IMR-90 (cell line): ENCODE measurements at regions not wholly inside any gene's neighbourhood (a gene's known extent, or its start where the extent isn't known, plus 50 kb on each side); places are given as distances from the start of the nearest gene placed in this dataset.

Experiments
- ATAC-seq: fragments of 200-7000 bp; cut with Tn5 transposase; 2 replicates; pipeline ENCODE4 v1.9.1; 2020; ENCODE audit warnings: low read depth, mild to moderate bottlenecking, moderate library complexity
- BruUV-seq: library from RNA; stranded (reverse); fragments of 400-500 nt; replicated peaks from 2 replicates; lab custom pipeline; 2021; lab: Mats Ljungman, UMichigan
- CTCF ChIA-PET: fragments of 300-600 bp; formaldehyde crosslinking; extraction: SDS; loops from one replicate; lab custom pipeline; 2021; ENCODE audit warnings: antibody characterized with exemption; lab: Yijun Ruan, JAX
- POLR2A ChIA-PET: fragments of 300-600 bp; sonication (Branson Sonifier 250); formaldehyde crosslinking; loops from one replicate; lab custom pipeline; 2022; ENCODE audit warnings: antibody characterized with exemption; ENCODE audit not compliant: unreplicated experiment; lab: Charles Lee
- DNase-seq: peaks from one replicate; pipeline ENCODE4 v3.0.0; 2013
- H2AFZ ChIP-seq: replicated peaks from 2 replicates; pipeline ENCODE3; 2013; ENCODE audit warnings: low read length, mild to moderate bottlenecking; ENCODE audit not compliant: poor library complexity
- H2AK5ac ChIP-seq: 2 replicates; pipeline ENCODE4 v1.6.1; 2013; ENCODE audit warnings: low read depth, low read length, inconsistent platforms
- H2AK9ac ChIP-seq: replicated peaks from 2 replicates; pipeline ENCODE3; 2013; ENCODE audit warnings: mild to moderate bottlenecking, low read depth, low read length, moderate library complexity; ENCODE audit not compliant: poor library complexity
- H2BK120ac ChIP-seq: 2 replicates; pipeline ENCODE4 v1.6.1; 2013; ENCODE audit warnings: low read depth, low read length, inconsistent platforms
- H2BK15ac ChIP-seq: 3 replicates; pipeline ENCODE4 v1.6.1; 2013; ENCODE audit warnings: low read depth, low read length, inconsistent platforms
- H2BK20ac ChIP-seq: 2 replicates; pipeline ENCODE4 v1.6.1; 2013; ENCODE audit warnings: low read depth, mild to moderate bottlenecking, inconsistent platforms, low read length, moderate library complexity
- H2BK5ac ChIP-seq: 2 replicates; pipeline ENCODE4 v1.6.1; 2013; ENCODE audit warnings: mild to moderate bottlenecking, low read depth, low read length, inconsistent platforms; ENCODE audit not compliant: poor library complexity, severe bottlenecking
- H3K14ac ChIP-seq: replicated peaks from 2 replicates; pipeline ENCODE4 v1.6.1; 2013; ENCODE audit warnings: low read depth, low read length, inconsistent platforms
- H3K18ac ChIP-seq: 2 replicates; pipeline ENCODE4 v1.6.1; 2013; ENCODE audit warnings: low read depth, low read length, control low read depth
- H3K23ac ChIP-seq: 2 replicates; pipeline ENCODE4 v1.6.1; 2013; ENCODE audit warnings: low read depth, low read length, inconsistent platforms
- H3K27ac ChIP-seq: 2 replicates; pipeline ENCODE4 v1.5.1; 2013; ENCODE audit warnings: mild to moderate bottlenecking, control low read depth, low read length; ENCODE audit not compliant: insufficient read depth
- H3K27me3 ChIP-seq: 2 replicates; pipeline ENCODE4 v1.6.1; 2013; ENCODE audit warnings: low read length; ENCODE audit not compliant: control insufficient read depth, insufficient read depth
- H3K36me3 ChIP-seq: 2 replicates; pipeline ENCODE4 v1.6.1; 2013; ENCODE audit warnings: low read length, mixed read lengths; ENCODE audit not compliant: control insufficient read depth, insufficient read depth
- H3K4ac ChIP-seq: 2 replicates; pipeline ENCODE4 v1.6.1; 2013; ENCODE audit warnings: low read depth, low read length, inconsistent platforms
- H3K4me1 ChIP-seq: 2 replicates; pipeline ENCODE4 v1.6.1; 2013; ENCODE audit warnings: low read length, mixed read lengths; ENCODE audit not compliant: control insufficient read depth, insufficient read depth
- H3K4me2 ChIP-seq: 2 replicates; pipeline ENCODE4 v1.6.1; 2013; ENCODE audit warnings: low read depth, mild to moderate bottlenecking, control low read depth, low read length, moderate library complexity
- H3K4me3 ChIP-seq: 2 replicates; pipeline ENCODE4 v1.5.1; 2013; ENCODE audit warnings: low read depth, mild to moderate bottlenecking, control low read depth, low read length, moderate library complexity; ENCODE audit not compliant: insufficient read depth
- H3K56ac ChIP-seq: 2 replicates; pipeline ENCODE4 v1.6.1; 2013; ENCODE audit warnings: low read length, inconsistent platforms; ENCODE audit not compliant: insufficient read depth; ENCODE audit errors: extremely low read depth
- H3K79me1 ChIP-seq, 2 experiments: 2 replicates each; pipeline ENCODE4 v1.6.1; 2013; ENCODE audit warnings: low read length in 2 of 2, inconsistent platforms in 1 of 2, low read depth in 1 of 2
- H3K9ac ChIP-seq: 2 replicates; pipeline ENCODE4 v1.6.1; 2013; ENCODE audit warnings: low read depth, low read length, control low read depth
- H3K9me1 ChIP-seq: 2 replicates; pipeline ENCODE4 v1.6.1; 2013; ENCODE audit warnings: low read length, inconsistent platforms; ENCODE audit not compliant: insufficient read depth
- H3K9me3 ChIP-seq: 2 replicates; pipeline ENCODE4 v1.6.1; 2013; ENCODE audit warnings: low read length; ENCODE audit not compliant: control insufficient read depth, insufficient read depth
- H4K20me1 ChIP-seq: 2 replicates; pipeline ENCODE4 v1.6.1; 2013; ENCODE audit warnings: low read length, inconsistent platforms; ENCODE audit not compliant: insufficient read depth
- H4K5ac ChIP-seq: 2 replicates; pipeline ENCODE4 v1.6.1; 2013; ENCODE audit warnings: mild to moderate bottlenecking, low read depth, low read length, control low read depth
- H4K8ac ChIP-seq, 2 experiments: 2 replicates each; pipeline ENCODE4 v1.6.1; 2013; ENCODE audit warnings: low read depth in 2 of 2, low read length in 2 of 2, control low read depth in 1 of 2, inconsistent platforms in 1 of 2
- H4K91ac ChIP-seq: 2 replicates; pipeline ENCODE4 v1.6.1; 2013; ENCODE audit warnings: low read depth, low read length, inconsistent platforms; ENCODE audit not compliant: insufficient read depth
- BHLHE40 ChIP-seq: fragments of 150-350 bp; IDR thresholded peaks from 2 replicates; pipeline ENCODE4 v1.6.1; 2016; ENCODE audit warnings: mild to moderate bottlenecking, low read depth, low read length
- CEBPB ChIP-seq: IDR thresholded peaks from 2 replicates; pipeline ENCODE4 v1.6.1; 2012; ENCODE audit warnings: low read depth, low read length, improper control_type of control experiment
- CHD1 ChIP-seq: IDR thresholded peaks from 2 replicates; pipeline ENCODE4 v1.6.1; 2012; ENCODE audit warnings: low read depth, low read length, improper control_type of control experiment
- ELK1 ChIP-seq: fragments of 150-350 bp; IDR thresholded peaks from 2 replicates; pipeline ENCODE4 v1.6.1; 2016; ENCODE audit warnings: low read depth, mild to moderate bottlenecking, low read length, moderate library complexity, borderline replicate concordance
- FOS ChIP-seq: fragments of 150-350 bp; IDR thresholded peaks from 2 replicates; pipeline ENCODE4 v1.6.1; 2016; ENCODE audit warnings: low read depth, low read length
- MAFK ChIP-seq: IDR thresholded peaks from 2 replicates; pipeline ENCODE4 v1.6.1; 2012; ENCODE audit warnings: low read depth, low read length, improper control_type of control experiment
- MAZ ChIP-seq: IDR thresholded peaks from 2 replicates; pipeline ENCODE4 v1.6.1; 2012; ENCODE audit warnings: low read depth, mild to moderate bottlenecking, low read length, improper control_type of control experiment, moderate library complexity, borderline replicate concordance
- MXI1 ChIP-seq: IDR thresholded peaks from 2 replicates; pipeline ENCODE4 v1.6.1; 2012; ENCODE audit warnings: low read depth, mild to moderate bottlenecking, low read length, moderate library complexity, borderline replicate concordance
- NFE2L2 ChIP-seq: fragments of 150-350 bp; IDR thresholded peaks from 2 replicates; pipeline ENCODE4 v1.6.1; 2016; ENCODE audit warnings: low read depth, mild to moderate bottlenecking, low read length
- POLR2A ChIP-seq: IDR thresholded peaks from 2 replicates; pipeline ENCODE4 v1.6.1; 2012; ENCODE audit warnings: mild to moderate bottlenecking, low read depth, low read length
- RCOR1 ChIP-seq: IDR thresholded peaks from 2 replicates; pipeline ENCODE4 v1.6.1; 2012; ENCODE audit warnings: mild to moderate bottlenecking, low read length, improper control_type of control experiment; ENCODE audit not compliant: insufficient replicate concordance
- RFX5 ChIP-seq: IDR thresholded peaks from 2 replicates; pipeline ENCODE4 v1.8.0; 2012; ENCODE audit warnings: low read depth, mild to moderate bottlenecking, low read length, moderate library complexity
- SMC3 ChIP-seq: fragments of 150-350 bp; IDR thresholded peaks from 2 replicates; pipeline ENCODE4 v1.6.1; 2016; ENCODE audit warnings: low read depth, mild to moderate bottlenecking, antibody characterized with exemption, low read length, moderate library complexity
- WGBS, 2 experiments: methylation state at CpG; one replicate each; pipeline versions ENCODE4 v1.1.5 to v1.1.7; 2013; ENCODE audit warnings: missing lambda C conversion rate in 2 of 2; ENCODE audit not compliant: insufficient read length in 1 of 2; ENCODE audit errors: extremely low coverage in 2 of 2; 5-methylcytosine and 5-hydroxymethylcytosine counted together
- dilution Hi-C: fragments of 300-500 bp; cut with HindIII; formaldehyde crosslinking; loops from one replicate; pipeline ENCODE4 v1.14.3; 2018; ENCODE audit warnings: low sequenced_read_pairs; ENCODE audit not compliant: unreplicated experiment
- in situ Hi-C: fragments of 300-500 bp; cut with MboI; formaldehyde crosslinking; loops from 3 replicates; pipeline ENCODE4 v1.14.3; 2019; ENCODE audit warnings: low sequenced_read_pairs, inconsistent platforms, mixed read lengths
- intact Hi-C: fragments of 100-400 bp; cut with micrococcal nuclease; formaldehyde crosslinking; loops from 2 replicates; pipeline ENCODE4 v1.10.0; 2022
- TF ChIP-seq, protein P1 (sequence below): fragments of 150-350 bp; IDR thresholded peaks from 2 replicates; pipeline ENCODE4 v1.6.1; 2017; ENCODE audit warnings: mild to moderate bottlenecking, antibody characterized with exemption, low read length, low read depth
- TF ChIP-seq, protein P2 (sequence below): conservative IDR thresholded peaks from 2 replicates; pipeline ENCODE4 v1.5.1; 2012; ENCODE audit warnings: mild to moderate bottlenecking, low read depth, low read length, improper control_type of control experiment

GRCh38 chr4:175559126-175559525 lies 252.9 kb downstream of the GPM6A start:
- in situ Hi-C loops: loop anchor here (25.0 kb wide), 1 partner anchor 778 kb away; no protein-coding TSS in a partner anchor
- Histone ChIP-seq H3K9me3 (no peaks in the 10 kb centered on the region), H3K4ac (no peak overlapping the region), H2AK5ac (no peak overlapping the region), H2BK15ac (no peak overlapping the region), H3K56ac (no peak overlapping the region), H2BK20ac (no peak overlapping the region), H3K23ac (no peak overlapping the region), H3K4me1 (no peaks in the 10 kb centered on the region), H3K14ac (no peak overlapping the region), H3K4me2 (no peak overlapping the region), H3K18ac (no peak overlapping the region), H3K36me3 (no peaks in the 10 kb centered on the region), H4K91ac (no peak overlapping the region), H2AFZ (no peak overlapping the region), H4K20me1 (no peaks in the 10 kb centered on the region), H2BK120ac (no peak overlapping the region), H4K5ac (no peak overlapping the region), H3K27me3 (no peaks in the 10 kb centered on the region), H3K9ac (no peak overlapping the region), H4K8ac (no peak overlapping the region), H2AK9ac (no peak overlapping the region), H3K27ac (no peak overlapping the region), H3K9me1 (no peaks in the 10 kb centered on the region), H3K79me1 (no peaks in the 10 kb centered on the region), H3K4me3 (no peak overlapping the region), H2BK5ac (no peak overlapping the region)
- ATAC-seq: no peak
- ChIA-PET CTCF (no interaction called here), POLR2A (no interaction called here)
- no TSS peak for BruUV-seq
- intact Hi-C loops: no loop called here
- dilution Hi-C loops: no loop called here
- no peak for DNase-seq
- TF ChIP-seq MXI1 (no peak), MAFK (no peak), POLR2A (no peak), RCOR1 (no peak), NFE2L2 (no peak), ELK1 (no peak), CHD1 (no peak), BHLHE40 (no peak), CEBPB (no peak), RFX5 (no peak), FOS (no peak), SMC3 (no peak), MAZ (no peak)
- TF ChIP-seq, protein P1, sequence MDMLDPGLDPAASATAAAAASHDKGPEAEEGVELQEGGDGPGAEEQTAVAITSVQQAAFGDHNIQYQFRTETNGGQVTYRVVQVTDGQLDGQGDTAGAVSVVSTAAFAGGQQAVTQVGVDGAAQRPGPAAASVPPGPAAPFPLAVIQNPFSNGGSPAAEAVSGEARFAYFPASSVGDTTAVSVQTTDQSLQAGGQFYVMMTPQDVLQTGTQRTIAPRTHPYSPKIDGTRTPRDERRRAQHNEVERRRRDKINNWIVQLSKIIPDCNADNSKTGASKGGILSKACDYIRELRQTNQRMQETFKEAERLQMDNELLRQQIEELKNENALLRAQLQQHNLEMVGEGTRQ: no peak
- TF ChIP-seq, protein P2, sequence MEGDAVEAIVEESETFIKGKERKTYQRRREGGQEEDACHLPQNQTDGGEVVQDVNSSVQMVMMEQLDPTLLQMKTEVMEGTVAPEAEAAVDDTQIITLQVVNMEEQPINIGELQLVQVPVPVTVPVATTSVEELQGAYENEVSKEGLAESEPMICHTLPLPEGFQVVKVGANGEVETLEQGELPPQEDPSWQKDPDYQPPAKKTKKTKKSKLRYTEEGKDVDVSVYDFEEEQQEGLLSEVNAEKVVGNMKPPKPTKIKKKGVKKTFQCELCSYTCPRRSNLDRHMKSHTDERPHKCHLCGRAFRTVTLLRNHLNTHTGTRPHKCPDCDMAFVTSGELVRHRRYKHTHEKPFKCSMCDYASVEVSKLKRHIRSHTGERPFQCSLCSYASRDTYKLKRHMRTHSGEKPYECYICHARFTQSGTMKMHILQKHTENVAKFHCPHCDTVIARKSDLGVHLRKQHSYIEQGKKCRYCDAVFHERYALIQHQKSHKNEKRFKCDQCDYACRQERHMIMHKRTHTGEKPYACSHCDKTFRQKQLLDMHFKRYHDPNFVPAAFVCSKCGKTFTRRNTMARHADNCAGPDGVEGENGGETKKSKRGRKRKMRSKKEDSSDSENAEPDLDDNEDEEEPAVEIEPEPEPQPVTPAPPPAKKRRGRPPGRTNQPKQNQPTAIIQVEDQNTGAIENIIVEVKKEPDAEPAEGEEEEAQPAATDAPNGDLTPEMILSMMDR: no peak
- no CpG with 5 or more reads among the region's 6 CpGs for WGBS, 2 experiments
